ENCODE measurements at regions not wholly inside any gene's neighbourhood (a gene's known extent, or its start where the extent isn't known, plus 50 kb on each side); places are given as distances from the start of the nearest gene placed in this dataset.

DNA sequence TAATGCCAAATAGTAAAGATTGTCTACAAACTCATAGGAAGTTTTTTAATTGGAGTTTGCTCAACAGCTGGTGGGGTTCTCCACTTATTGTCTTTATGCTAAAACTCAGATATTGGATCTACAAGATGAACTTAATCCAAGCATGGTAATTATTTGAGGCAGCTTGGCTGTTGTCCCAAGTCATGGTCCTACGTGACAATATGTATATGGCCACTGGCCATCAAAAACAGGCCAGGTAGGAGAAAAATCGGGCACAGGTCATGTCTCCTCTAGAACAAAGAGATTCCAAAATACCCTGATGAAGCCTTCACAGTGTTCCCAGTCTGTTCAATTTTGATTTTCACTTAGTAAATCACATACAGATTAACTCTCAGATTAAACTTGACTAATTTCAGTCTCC lies 606.4 kb downstream of the TNS3 start:
- Histone ChIP-seq H3K56ac (ENCODE audit: extremely low read depth, insufficient read depth, low read length) (no peak overlapping the region), H4K91ac (ENCODE audit: insufficient read depth, low read depth, low read length) (no peak overlapping the region), H2BK5ac (ENCODE audit: low read depth, low read length, poor library complexity, severe bottlenecking) (no peak overlapping the region), H3K36me3 (ENCODE audit: control insufficient read depth, insufficient read depth, low read length) (no peaks in the 10 kb centered on the region), H2AK9ac (replicated peaks; ENCODE audit: low read depth, low read length, poor library complexity) (no peak overlapping the region), H2AK5ac (ENCODE audit: low read depth, low read length) (no peak overlapping the region), H2BK20ac (ENCODE audit: low read depth, low read length) (no peak overlapping the region), H3K27ac (ENCODE audit: insufficient read depth, low read length) (no peak overlapping the region), H3K14ac (replicated peaks; ENCODE audit: low read depth, low read length) (no peak overlapping the region), H4K8ac (ENCODE audit: low read depth in 2 of 2, low read length in 2 of 2) (no peak overlapping the region), H3K23ac (ENCODE audit: low read depth, low read length) (no peak overlapping the region), H2BK120ac (ENCODE audit: low read depth, low read length) (no peak overlapping the region), H3K4ac (ENCODE audit: low read depth, low read length) (no peak overlapping the region), H3K18ac (ENCODE audit: low read depth, low read length) (no peak overlapping the region), H2AFZ (replicated peaks; ENCODE audit: low read length, poor library complexity) (no peak overlapping the region), H4K5ac (ENCODE audit: low read depth, low read length) (no peak overlapping the region), H2BK15ac (ENCODE audit: low read depth, low read length) (no peak overlapping the region), H3K4me3 (ENCODE audit: insufficient read depth, low read depth, low read length) (no peak overlapping the region), H3K27me3 (ENCODE audit: control insufficient read depth, insufficient read depth, low read length) (no peaks in the 10 kb centered on the region), H3K79me1 (ENCODE audit: low read depth in 1 of 2, low read length in 2 of 2) (no peaks in the 10 kb centered on the region), H3K9me1 (ENCODE audit: insufficient read depth, low read length) (no peaks in the 10 kb centered on the region), H4K20me1 (ENCODE audit: insufficient read depth, low read length) (no peaks in the 10 kb centered on the region), H3K9me3 (ENCODE audit: control insufficient read depth, insufficient read depth, low read length) (no peaks in the 10 kb centered on the region), H3K4me2 (ENCODE audit: low read depth, low read length) (no peak overlapping the region), H3K9ac (ENCODE audit: low read depth, low read length) (no peak overlapping the region), H3K4me1 (ENCODE audit: control insufficient read depth, insufficient read depth, low read length) (no peaks in the 10 kb centered on the region)
- no peak for DNase-seq
- ChIA-PET CTCF (no interaction called here), POLR2A (ENCODE audit: unreplicated experiment) (interaction anchor here (0.6 kb wide), 1 partner anchor 221 kb away, joined by 4 read pairs; no protein-coding TSS in a partner anchor)
- no TSS peak for BruUV-seq (replicated peaks)
- intact Hi-C loops (cut with micrococcal nuclease): no loop called here
- in situ Hi-C loops (cut with MboI; ENCODE audit: low sequenced_read_pairs): no loop called here
- WGBS, 2 experiments (ENCODE audit: extremely low coverage in 2 of 2, insufficient read length in 1 of 2): no CpG with 5 or more reads among the region's 2 CpGs
- no peak for ATAC-seq (ENCODE audit: low read depth)
- no peak for TF ChIP-seq RCOR1 (IDR thresholded peaks at IDR 0.05; ENCODE audit: insufficient replicate concordance, low read length)
- no peak for TF ChIP-seq FOS (IDR thresholded peaks at IDR 0.05; ENCODE audit: low read depth, low read length)
- TF ChIP-seq, protein P1, sequence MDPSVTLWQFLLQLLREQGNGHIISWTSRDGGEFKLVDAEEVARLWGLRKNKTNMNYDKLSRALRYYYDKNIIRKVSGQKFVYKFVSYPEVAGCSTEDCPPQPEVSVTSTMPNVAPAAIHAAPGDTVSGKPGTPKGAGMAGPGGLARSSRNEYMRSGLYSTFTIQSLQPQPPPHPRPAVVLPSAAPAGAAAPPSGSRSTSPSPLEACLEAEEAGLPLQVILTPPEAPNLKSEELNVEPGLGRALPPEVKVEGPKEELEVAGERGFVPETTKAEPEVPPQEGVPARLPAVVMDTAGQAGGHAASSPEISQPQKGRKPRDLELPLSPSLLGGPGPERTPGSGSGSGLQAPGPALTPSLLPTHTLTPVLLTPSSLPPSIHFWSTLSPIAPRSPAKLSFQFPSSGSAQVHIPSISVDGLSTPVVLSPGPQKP (IDR thresholded peaks at IDR 0.05; ENCODE audit: borderline replicate concordance, low read depth, low read length): no peak
- TF ChIP-seq MXI1 (IDR thresholded peaks at IDR 0.05; ENCODE audit: borderline replicate concordance, low read depth, low read length): no peak
- TF ChIP-seq CEBPB (IDR thresholded peaks at IDR 0.05; ENCODE audit: low read depth, low read length): no peak
- TF ChIP-seq BHLHE40 (IDR thresholded peaks at IDR 0.05; ENCODE audit: low read depth, low read length): no peak
- TF ChIP-seq MAZ (IDR thresholded peaks at IDR 0.05; ENCODE audit: borderline replicate concordance, low read depth, low read length): no peak
- TF ChIP-seq RAD21 (IDR thresholded peaks at IDR 0.05; ENCODE audit: low read length): no peak
- TF ChIP-seq MAFK (IDR thresholded peaks at IDR 0.05; ENCODE audit: low read depth, low read length): no peak
- TF ChIP-seq SMC3 (IDR thresholded peaks at IDR 0.05; ENCODE audit: low read depth, low read length): no peak
- TF ChIP-seq, protein P2, sequence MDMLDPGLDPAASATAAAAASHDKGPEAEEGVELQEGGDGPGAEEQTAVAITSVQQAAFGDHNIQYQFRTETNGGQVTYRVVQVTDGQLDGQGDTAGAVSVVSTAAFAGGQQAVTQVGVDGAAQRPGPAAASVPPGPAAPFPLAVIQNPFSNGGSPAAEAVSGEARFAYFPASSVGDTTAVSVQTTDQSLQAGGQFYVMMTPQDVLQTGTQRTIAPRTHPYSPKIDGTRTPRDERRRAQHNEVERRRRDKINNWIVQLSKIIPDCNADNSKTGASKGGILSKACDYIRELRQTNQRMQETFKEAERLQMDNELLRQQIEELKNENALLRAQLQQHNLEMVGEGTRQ (IDR thresholded peaks at IDR 0.05; ENCODE audit: low read depth, low read length): no peak
- TF ChIP-seq, protein P3, sequence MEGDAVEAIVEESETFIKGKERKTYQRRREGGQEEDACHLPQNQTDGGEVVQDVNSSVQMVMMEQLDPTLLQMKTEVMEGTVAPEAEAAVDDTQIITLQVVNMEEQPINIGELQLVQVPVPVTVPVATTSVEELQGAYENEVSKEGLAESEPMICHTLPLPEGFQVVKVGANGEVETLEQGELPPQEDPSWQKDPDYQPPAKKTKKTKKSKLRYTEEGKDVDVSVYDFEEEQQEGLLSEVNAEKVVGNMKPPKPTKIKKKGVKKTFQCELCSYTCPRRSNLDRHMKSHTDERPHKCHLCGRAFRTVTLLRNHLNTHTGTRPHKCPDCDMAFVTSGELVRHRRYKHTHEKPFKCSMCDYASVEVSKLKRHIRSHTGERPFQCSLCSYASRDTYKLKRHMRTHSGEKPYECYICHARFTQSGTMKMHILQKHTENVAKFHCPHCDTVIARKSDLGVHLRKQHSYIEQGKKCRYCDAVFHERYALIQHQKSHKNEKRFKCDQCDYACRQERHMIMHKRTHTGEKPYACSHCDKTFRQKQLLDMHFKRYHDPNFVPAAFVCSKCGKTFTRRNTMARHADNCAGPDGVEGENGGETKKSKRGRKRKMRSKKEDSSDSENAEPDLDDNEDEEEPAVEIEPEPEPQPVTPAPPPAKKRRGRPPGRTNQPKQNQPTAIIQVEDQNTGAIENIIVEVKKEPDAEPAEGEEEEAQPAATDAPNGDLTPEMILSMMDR (conservative IDR thresholded peaks at IDR 0.05; ENCODE audit: low read depth, low read length): no peak
- dilution Hi-C loops (cut with HindIII; ENCODE audit: low sequenced_read_pairs, unreplicated experiment): no loop called here

All from IMR-90 (cell line).